ENCODE measurements at regions not wholly inside any gene's neighbourhood (a gene's known extent, or its start where the extent isn't known, plus 50 kb on each side); places are given as distances from the start of the nearest gene placed in this dataset.

DNA sequence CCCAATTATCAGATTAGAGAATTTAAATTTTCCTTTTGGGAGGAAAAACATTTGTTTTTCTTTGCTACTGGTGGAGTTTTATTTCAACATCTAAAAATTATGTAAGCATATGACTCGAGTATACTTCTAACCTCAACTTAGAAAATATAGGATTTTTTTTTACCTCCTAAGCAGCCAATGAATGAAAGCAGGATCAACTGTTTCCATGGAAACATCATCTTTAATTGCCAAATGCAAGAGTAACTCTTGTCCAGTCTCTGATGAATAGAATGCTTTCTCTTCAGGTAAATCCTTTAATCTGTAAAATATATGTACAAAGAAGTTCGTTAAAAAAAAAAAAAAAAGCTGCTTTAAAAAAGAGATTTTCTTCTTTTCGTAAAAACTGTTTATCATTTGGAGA, 93.6 kb downstream of the CNTN3 start:
- no peaks in the 10 kb centered on the region for H4K20me1 ChIP-seq (ENCODE audit: control insufficient read depth, extremely low read depth, insufficient read depth, low read length)
- dilution Hi-C loops (cut with MboI; ENCODE audit: extremely low pct_ligation_motif_present, low sequenced_read_pairs), result no loop called here
- no peak overlapping the region for H3K4me2 ChIP-seq (ENCODE audit: control insufficient read depth, extremely low read depth, insufficient read depth, low read depth, low read length)

DNA sequence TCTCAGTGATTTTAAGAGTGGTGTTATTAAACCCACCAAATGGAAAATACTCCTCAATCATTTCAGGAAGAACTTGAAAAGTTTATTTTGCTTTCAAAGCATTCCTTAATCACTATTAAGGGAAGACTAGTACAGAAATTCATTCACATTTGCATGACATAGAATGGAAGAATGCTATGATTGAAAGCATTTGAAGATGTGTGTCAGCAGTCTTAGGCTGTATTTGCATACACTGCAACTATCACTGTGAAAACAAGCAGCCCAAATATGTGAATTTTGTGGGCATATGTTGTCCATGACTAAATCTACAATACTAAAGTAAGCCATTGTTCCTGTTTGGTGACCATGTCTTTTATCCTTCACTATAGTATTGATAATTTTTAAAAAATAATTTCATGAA, 95.8 kb downstream of the CNTN3 start:
- Histone ChIP-seq H3K4me1 (ENCODE audit: control insufficient read depth, extremely low read depth, insufficient read depth, low read length) (no peaks in the 10 kb centered on the region), H3K79me2 (ENCODE audit: control insufficient read depth, insufficient read depth, low read length) (no peaks in the 10 kb centered on the region), H3K36me3 (ENCODE audit: control insufficient read depth in 2 of 2, extremely low read depth in 1 of 2, insufficient read depth in 2 of 2, low read length in 2 of 2) (no peaks in the 10 kb centered on the region), H2AFZ (ENCODE audit: control insufficient read depth, low read length) (no peak overlapping the region), H3K4me3 (ENCODE audit: control insufficient read depth in 2 of 3, extremely low read depth in 1 of 3, insufficient read depth in 2 of 3, low read depth in 1 of 3, low read length in 3 of 3) (no peak overlapping the region), H3K9ac (ENCODE audit: control insufficient read depth, extremely low read depth, insufficient read depth, low read length) (no peak overlapping the region), H3K4me2 (ENCODE audit: control insufficient read depth, extremely low read depth, insufficient read depth, low read depth, low read length) (no peak overlapping the region), H3K27me3 (ENCODE audit: control insufficient read depth, extremely low read depth, insufficient read depth, low read length) (no peaks in the 10 kb centered on the region), H3K9me1 (ENCODE audit: control insufficient read depth, extremely low read depth, insufficient read depth, low read length) (no peaks in the 10 kb centered on the region), H4K20me1 (ENCODE audit: control insufficient read depth, extremely low read depth, insufficient read depth, low read length) (no peaks in the 10 kb centered on the region), H3K27ac (ENCODE audit: control insufficient read depth, insufficient read depth, low read length) (no peak overlapping the region), H3K9me3 (ENCODE audit: control insufficient read depth, low read depth, low read length) (no peaks in the 10 kb centered on the region)
- dilution Hi-C loops (cut with MboI; ENCODE audit: extremely low pct_ligation_motif_present, low sequenced_read_pairs), result no loop called here
- no peak for FAIRE-seq
- no peak for TF ChIP-seq EZH2 (IDR thresholded peaks at IDR 0.05; ENCODE audit: low read length)
- TF ChIP-seq, protein P1, sequence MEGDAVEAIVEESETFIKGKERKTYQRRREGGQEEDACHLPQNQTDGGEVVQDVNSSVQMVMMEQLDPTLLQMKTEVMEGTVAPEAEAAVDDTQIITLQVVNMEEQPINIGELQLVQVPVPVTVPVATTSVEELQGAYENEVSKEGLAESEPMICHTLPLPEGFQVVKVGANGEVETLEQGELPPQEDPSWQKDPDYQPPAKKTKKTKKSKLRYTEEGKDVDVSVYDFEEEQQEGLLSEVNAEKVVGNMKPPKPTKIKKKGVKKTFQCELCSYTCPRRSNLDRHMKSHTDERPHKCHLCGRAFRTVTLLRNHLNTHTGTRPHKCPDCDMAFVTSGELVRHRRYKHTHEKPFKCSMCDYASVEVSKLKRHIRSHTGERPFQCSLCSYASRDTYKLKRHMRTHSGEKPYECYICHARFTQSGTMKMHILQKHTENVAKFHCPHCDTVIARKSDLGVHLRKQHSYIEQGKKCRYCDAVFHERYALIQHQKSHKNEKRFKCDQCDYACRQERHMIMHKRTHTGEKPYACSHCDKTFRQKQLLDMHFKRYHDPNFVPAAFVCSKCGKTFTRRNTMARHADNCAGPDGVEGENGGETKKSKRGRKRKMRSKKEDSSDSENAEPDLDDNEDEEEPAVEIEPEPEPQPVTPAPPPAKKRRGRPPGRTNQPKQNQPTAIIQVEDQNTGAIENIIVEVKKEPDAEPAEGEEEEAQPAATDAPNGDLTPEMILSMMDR (optimal IDR thresholded peaks at IDR 0.05 in 1 of 3, IDR thresholded peaks at IDR 0.05 in 1 of 3, conservative IDR thresholded peaks at IDR 0.05 in 1 of 3; ENCODE audit: extremely low read depth in 1 of 3, insufficient read depth in 2 of 3, low read length in 3 of 3), result no peak
- no peak for DNase-seq (ENCODE audit: low read depth, low spot score)

More for the DNA sequence above, 93.6 kb downstream of the CNTN3 start:
- no peak for FAIRE-seq
- no peak overlapping the region for H3K27ac ChIP-seq (ENCODE audit: control insufficient read depth, insufficient read depth, low read length)
- no peaks in the 10 kb centered on the region for H3K4me1 ChIP-seq (ENCODE audit: control insufficient read depth, extremely low read depth, insufficient read depth, low read length)
- no peak overlapping the region for H2AFZ ChIP-seq (ENCODE audit: control insufficient read depth, low read length)
- H3K9me3 ChIP-seq (ENCODE audit: control insufficient read depth, low read depth, low read length), result peaks cover 1% of the 10 kb centered on the region
- no peak overlapping the region for H3K9ac ChIP-seq (ENCODE audit: control insufficient read depth, extremely low read depth, insufficient read depth, low read length)
- H3K4me3 ChIP-seq (ENCODE audit: control insufficient read depth in 2 of 3, extremely low read depth in 1 of 3, insufficient read depth in 2 of 3, low read depth in 1 of 3, low read length in 3 of 3), result no peak overlapping the region
- no peaks in the 10 kb centered on the region for H3K9me1 ChIP-seq (ENCODE audit: control insufficient read depth, extremely low read depth, insufficient read depth, low read length)
- no peaks in the 10 kb centered on the region for H3K27me3 ChIP-seq (ENCODE audit: control insufficient read depth, extremely low read depth, insufficient read depth, low read length)
- H3K79me2 ChIP-seq (ENCODE audit: control insufficient read depth, insufficient read depth, low read length), result no peaks in the 10 kb centered on the region
- DNase-seq (ENCODE audit: low read depth, low spot score), result no peak
- no peak for TF ChIP-seq EZH2 (IDR thresholded peaks at IDR 0.05; ENCODE audit: low read length)
- TF ChIP-seq, protein P1 (optimal IDR thresholded peaks at IDR 0.05 in 1 of 3, IDR thresholded peaks at IDR 0.05 in 1 of 3, conservative IDR thresholded peaks at IDR 0.05 in 1 of 3; ENCODE audit: extremely low read depth in 1 of 3, insufficient read depth in 2 of 3, low read length in 3 of 3), result no peak
- no peaks in the 10 kb centered on the region for H3K36me3 ChIP-seq (ENCODE audit: control insufficient read depth in 2 of 2, extremely low read depth in 1 of 2, insufficient read depth in 2 of 2, low read length in 2 of 2)
